ENCODE measurements at regions not wholly inside any gene's neighbourhood (a gene's known extent, or its start where the extent isn't known, plus 50 kb on each side); places are given as distances from the start of the nearest gene placed in this dataset.

DNA sequence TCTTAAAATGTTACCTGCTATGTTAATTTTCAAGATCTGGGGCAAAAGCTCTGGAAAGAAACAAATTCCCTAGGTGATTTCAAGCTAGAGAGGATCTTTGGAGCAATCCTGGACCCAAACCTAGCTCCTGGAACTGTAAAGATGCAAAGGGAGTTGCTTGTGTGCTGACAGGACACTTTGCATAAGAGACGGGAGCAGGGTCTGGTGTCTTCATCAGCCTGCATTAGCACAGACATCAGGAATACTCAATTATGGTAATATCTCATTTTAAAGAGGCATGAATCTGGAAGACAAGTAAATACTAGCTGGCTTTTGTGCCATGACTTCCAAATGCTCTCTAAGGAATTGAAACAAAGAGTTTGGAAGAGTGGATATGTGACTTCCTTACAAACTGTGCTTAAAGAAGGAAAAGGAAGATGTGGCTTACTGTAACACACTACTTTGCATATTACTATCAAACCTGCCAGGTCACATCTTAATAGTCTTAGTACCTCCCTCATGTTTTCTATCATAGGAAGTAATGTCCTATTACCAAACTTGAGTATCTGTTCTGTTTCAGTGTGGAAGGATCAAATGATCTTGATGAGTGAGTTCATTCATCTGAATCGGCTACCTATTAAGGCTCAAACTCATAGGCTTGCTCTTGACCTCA is 193.4 kb downstream of the ALDH8A1 start:
- TF ChIP-seq, protein P1, sequence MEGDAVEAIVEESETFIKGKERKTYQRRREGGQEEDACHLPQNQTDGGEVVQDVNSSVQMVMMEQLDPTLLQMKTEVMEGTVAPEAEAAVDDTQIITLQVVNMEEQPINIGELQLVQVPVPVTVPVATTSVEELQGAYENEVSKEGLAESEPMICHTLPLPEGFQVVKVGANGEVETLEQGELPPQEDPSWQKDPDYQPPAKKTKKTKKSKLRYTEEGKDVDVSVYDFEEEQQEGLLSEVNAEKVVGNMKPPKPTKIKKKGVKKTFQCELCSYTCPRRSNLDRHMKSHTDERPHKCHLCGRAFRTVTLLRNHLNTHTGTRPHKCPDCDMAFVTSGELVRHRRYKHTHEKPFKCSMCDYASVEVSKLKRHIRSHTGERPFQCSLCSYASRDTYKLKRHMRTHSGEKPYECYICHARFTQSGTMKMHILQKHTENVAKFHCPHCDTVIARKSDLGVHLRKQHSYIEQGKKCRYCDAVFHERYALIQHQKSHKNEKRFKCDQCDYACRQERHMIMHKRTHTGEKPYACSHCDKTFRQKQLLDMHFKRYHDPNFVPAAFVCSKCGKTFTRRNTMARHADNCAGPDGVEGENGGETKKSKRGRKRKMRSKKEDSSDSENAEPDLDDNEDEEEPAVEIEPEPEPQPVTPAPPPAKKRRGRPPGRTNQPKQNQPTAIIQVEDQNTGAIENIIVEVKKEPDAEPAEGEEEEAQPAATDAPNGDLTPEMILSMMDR (conservative IDR thresholded peaks at IDR 0.05) = no peak
- TF ChIP-seq ZFX (IDR thresholded peaks at IDR 0.05) = no peak
